ENCODE measurements at regions not wholly inside any gene's neighbourhood (a gene's known extent, or its start where the extent isn't known, plus 50 kb on each side); places are given as distances from the start of the nearest gene placed in this dataset.

DNA sequence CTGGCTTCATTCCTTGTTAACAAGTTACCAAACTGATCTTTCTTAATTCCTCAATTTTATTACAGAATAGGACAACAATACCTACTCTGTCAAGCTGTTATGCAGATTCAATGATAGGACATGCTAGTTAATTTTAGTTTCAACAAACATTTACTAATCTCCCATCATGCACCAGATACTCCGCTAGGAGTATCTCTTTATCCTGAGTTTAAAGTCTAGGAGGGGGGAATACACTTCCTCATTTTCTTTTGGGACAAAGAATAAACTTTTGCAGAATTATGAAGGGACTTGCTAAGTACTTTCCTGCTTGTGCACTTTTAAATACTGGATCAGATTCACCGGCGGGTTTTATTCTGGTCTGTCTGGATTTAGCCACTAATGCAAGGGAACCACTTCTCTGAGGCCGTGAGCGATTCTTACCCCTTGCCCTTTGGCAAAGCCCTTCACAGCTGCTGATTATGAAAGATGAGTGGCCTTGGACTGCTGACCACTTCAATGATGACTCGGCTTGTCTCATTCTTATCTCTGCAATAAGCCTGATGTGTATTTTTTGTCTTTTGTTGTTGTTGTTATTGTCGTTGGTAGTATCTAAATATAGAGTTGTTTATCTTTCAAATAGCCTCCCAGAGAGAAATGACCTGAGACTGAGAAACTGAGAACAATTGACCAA is 73.9 kb downstream of the RMI1 start:
- no peak overlapping the region for H3K4me3 ChIP-seq (ENCODE audit: insufficient read depth, low read depth, low read length)
- H2AFZ ChIP-seq (ENCODE audit: low read depth, low read length), result no peak overlapping the region
- FAIRE-seq (no peak), DNase-seq (ENCODE audit: low read depth) (no peak)
- no peaks in the 10 kb centered on the region for H3K36me3 ChIP-seq (ENCODE audit: insufficient read depth, low read length)
- no peak overlapping the region for H3K9ac ChIP-seq (ENCODE audit: low read length)
- peaks cover 2% of the 10 kb centered on the region for H3K4me1 Mint-ChIP-seq (ENCODE audit: low read depth, unreplicated experiment)
- H3K27me3 Mint-ChIP-seq (ENCODE audit: low read depth, unreplicated experiment), result peaks cover 2% of the 10 kb centered on the region
- H3K4me2 ChIP-seq (ENCODE audit: low read length), result no peak overlapping the region
- H3K27ac Mint-ChIP-seq (ENCODE audit: unreplicated experiment), result no peak overlapping the region
- H3K79me2 ChIP-seq (ENCODE audit: insufficient read depth, low read length), result no peaks in the 10 kb centered on the region
- H3K4me3 Mint-ChIP-seq (ENCODE audit: unreplicated experiment), result no peak overlapping the region
- H3K9me3 Mint-ChIP-seq (ENCODE audit: unreplicated experiment), result no peaks in the 10 kb centered on the region
- no peak overlapping the region for H3K27ac ChIP-seq (ENCODE audit: low read depth, low read length)
- TF ChIP-seq, protein P1, sequence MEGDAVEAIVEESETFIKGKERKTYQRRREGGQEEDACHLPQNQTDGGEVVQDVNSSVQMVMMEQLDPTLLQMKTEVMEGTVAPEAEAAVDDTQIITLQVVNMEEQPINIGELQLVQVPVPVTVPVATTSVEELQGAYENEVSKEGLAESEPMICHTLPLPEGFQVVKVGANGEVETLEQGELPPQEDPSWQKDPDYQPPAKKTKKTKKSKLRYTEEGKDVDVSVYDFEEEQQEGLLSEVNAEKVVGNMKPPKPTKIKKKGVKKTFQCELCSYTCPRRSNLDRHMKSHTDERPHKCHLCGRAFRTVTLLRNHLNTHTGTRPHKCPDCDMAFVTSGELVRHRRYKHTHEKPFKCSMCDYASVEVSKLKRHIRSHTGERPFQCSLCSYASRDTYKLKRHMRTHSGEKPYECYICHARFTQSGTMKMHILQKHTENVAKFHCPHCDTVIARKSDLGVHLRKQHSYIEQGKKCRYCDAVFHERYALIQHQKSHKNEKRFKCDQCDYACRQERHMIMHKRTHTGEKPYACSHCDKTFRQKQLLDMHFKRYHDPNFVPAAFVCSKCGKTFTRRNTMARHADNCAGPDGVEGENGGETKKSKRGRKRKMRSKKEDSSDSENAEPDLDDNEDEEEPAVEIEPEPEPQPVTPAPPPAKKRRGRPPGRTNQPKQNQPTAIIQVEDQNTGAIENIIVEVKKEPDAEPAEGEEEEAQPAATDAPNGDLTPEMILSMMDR (IDR thresholded peaks at IDR 0.05; ENCODE audit: insufficient read depth, low read depth, low read length), result no peak
- TF ChIP-seq EZH2 (IDR thresholded peaks at IDR 0.05; ENCODE audit: insufficient read depth, low read length), result no peak
- no peaks in the 10 kb centered on the region for H4K20me1 ChIP-seq (ENCODE audit: insufficient read depth, low read length)
- H3K9me3 ChIP-seq (ENCODE audit: insufficient read depth, low read depth, low read length), result no peaks in the 10 kb centered on the region
- H3K4me1 ChIP-seq (ENCODE audit: insufficient read depth, low read length), result no peaks in the 10 kb centered on the region
- H3K36me3 Mint-ChIP-seq (ENCODE audit: low read depth, unreplicated experiment), result no peaks in the 10 kb centered on the region
- peaks cover 2% of the 10 kb centered on the region for H3K27me3 ChIP-seq (ENCODE audit: insufficient read depth, low read length)

- Histone ChIP-seq H3K9ac (ENCODE audit: low read length) (no peak overlapping the region), H3K27me3 (ENCODE audit: insufficient read depth, low read length) (no peaks in the 10 kb centered on the region), H3K36me3 (ENCODE audit: insufficient read depth, low read length) (no peaks in the 10 kb centered on the region), H3K79me2 (ENCODE audit: insufficient read depth, low read length) (no peaks in the 10 kb centered on the region), H3K4me1 (ENCODE audit: insufficient read depth, low read length) (no peaks in the 10 kb centered on the region), H3K9me3 (ENCODE audit: insufficient read depth, low read depth, low read length) (no peaks in the 10 kb centered on the region), H2AFZ (ENCODE audit: low read depth, low read length) (no peak overlapping the region), H4K20me1 (ENCODE audit: insufficient read depth, low read length) (no peaks in the 10 kb centered on the region), H3K4me3 (ENCODE audit: insufficient read depth, low read depth, low read length) (no peak overlapping the region), H3K27ac (ENCODE audit: low read depth, low read length) (no peak overlapping the region), H3K4me2 (ENCODE audit: low read length) (no peak overlapping the region)
- no peak for DNase-seq (ENCODE audit: low read depth)
- Mint-ChIP-seq H3K27me3 (ENCODE audit: low read depth, unreplicated experiment) (no peaks in the 10 kb centered on the region), H3K9me3 (ENCODE audit: unreplicated experiment) (no peaks in the 10 kb centered on the region), H3K36me3 (ENCODE audit: low read depth, unreplicated experiment) (no peaks in the 10 kb centered on the region), H3K4me1 (ENCODE audit: low read depth, unreplicated experiment) (peaks cover 2% of the 10 kb centered on the region), H3K27ac (ENCODE audit: unreplicated experiment) (no peak overlapping the region), H3K4me3 (ENCODE audit: unreplicated experiment) (no peak overlapping the region)
- no peak for FAIRE-seq
- no peak for TF ChIP-seq EZH2 (IDR thresholded peaks at IDR 0.05; ENCODE audit: insufficient read depth, low read length)
- TF ChIP-seq, protein P1 (IDR thresholded peaks at IDR 0.05; ENCODE audit: insufficient read depth, low read depth, low read length), result no peak
These were observed 77.1 kb downstream of the RMI1 start for GRCh38 chr9:84057662-84058061.

GRCh38 chr9:84059936-84060335 is 79.3 kb downstream of the RMI1 start:
- TF ChIP-seq EZH2 (IDR thresholded peaks at IDR 0.05; ENCODE audit: insufficient read depth, low read length), result no peak
- H3K9ac ChIP-seq (ENCODE audit: low read length), result no peak overlapping the region
- H3K36me3 Mint-ChIP-seq (ENCODE audit: low read depth, unreplicated experiment), result no peaks in the 10 kb centered on the region
- H3K4me1 ChIP-seq (ENCODE audit: insufficient read depth, low read length), result no peaks in the 10 kb centered on the region
- no peak overlapping the region for H3K27ac ChIP-seq (ENCODE audit: low read depth, low read length)
- H3K36me3 ChIP-seq (ENCODE audit: insufficient read depth, low read length), result no peaks in the 10 kb centered on the region
- H3K4me2 ChIP-seq (ENCODE audit: low read length), result no peak overlapping the region
- H4K20me1 ChIP-seq (ENCODE audit: insufficient read depth, low read length), result no peaks in the 10 kb centered on the region
- H3K79me2 ChIP-seq (ENCODE audit: insufficient read depth, low read length), result no peaks in the 10 kb centered on the region
- H3K9me3 Mint-ChIP-seq (ENCODE audit: unreplicated experiment), result no peaks in the 10 kb centered on the region
- H3K4me3 ChIP-seq (ENCODE audit: insufficient read depth, low read depth, low read length), result no peak overlapping the region
- H3K9me3 ChIP-seq (ENCODE audit: insufficient read depth, low read depth, low read length), result no peaks in the 10 kb centered on the region
- no peak for DNase-seq (ENCODE audit: low read depth)
- no peak overlapping the region for H3K27ac Mint-ChIP-seq (ENCODE audit: unreplicated experiment)
- H3K4me3 Mint-ChIP-seq (ENCODE audit: unreplicated experiment), result no peak overlapping the region
- no peaks in the 10 kb centered on the region for H3K27me3 Mint-ChIP-seq (ENCODE audit: low read depth, unreplicated experiment)
- no peak overlapping the region for H2AFZ ChIP-seq (ENCODE audit: low read depth, low read length)
- peaks cover 3% of the 10 kb centered on the region for H3K4me1 Mint-ChIP-seq (ENCODE audit: low read depth, unreplicated experiment)
- no peaks in the 10 kb centered on the region for H3K27me3 ChIP-seq (ENCODE audit: insufficient read depth, low read length)
- no peak for FAIRE-seq

Measured in astrocyte (in vitro differentiated cells and primary cell).